ENCODE measurements at regions not wholly inside any gene's neighbourhood (a gene's known extent, or its start where the extent isn't known, plus 50 kb on each side); places are given as distances from the start of the nearest gene placed in this dataset.

DNA sequence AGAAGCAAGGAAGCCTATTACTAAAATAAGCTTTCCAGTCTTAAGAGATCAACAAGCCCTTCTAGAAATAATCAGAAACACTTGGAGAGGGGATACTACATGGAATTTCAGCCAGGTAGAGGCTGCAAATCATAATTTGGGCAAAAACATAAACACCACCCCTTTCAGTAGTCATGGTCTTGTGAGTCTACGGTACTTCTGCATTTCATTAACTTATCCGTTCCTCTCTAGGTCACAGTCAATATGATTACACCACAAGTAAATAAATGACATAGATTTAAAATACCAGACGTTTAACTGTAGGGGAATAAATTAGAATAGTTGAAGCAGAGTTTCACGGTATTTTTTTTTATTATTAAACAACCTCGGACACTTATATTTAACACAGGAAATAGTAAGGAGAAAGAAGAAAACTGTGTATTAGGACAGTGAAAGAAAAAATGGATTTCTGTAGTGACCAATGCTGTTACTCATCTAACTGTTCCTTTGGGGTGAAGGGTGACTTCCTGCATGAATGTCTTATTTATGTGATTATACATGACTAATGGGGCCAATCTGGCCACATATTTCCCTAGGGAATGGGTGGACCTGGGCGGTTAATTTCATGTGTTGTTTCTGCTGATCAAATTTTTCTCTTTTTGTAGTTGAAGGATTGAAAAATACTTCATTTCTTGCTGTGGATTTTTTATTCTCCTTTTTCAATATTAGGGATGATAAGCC, 456.6 kb upstream of the UBE2E3 start:
- peak in 1 of 2 experiments; percentile 36 for DNase-seq

DNA sequence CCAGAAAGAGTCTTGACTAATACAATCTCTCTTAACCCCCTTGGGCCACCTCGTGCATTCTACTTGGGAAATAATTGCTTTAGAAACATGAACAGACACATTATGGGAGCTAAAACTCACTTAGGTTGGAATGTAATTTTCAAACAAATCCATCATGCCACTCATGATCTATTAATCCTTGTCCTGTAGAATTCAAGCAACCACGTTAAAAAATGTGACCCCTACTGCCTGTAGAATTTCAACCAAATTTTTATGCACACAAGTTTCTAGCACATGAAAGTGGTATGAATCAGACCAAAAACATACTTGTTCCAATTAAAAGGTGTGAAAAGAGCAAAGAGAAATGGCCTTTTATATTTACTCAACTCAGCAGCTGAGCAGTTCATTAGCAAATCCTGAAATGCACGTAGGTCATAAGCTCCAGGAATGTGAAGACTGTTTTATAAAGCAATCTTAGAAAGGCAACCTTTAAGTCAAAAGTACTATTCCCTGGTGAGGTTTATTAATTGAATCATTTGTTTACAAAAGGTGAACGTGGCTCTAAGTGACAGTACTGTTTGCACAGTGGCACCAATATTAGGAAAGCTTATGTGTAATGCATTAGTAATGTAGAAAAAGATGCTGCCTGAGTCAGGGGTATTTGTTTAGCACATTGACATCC, 459.4 kb upstream of the UBE2E3 start:
- DNase-seq = no peak

DNA sequence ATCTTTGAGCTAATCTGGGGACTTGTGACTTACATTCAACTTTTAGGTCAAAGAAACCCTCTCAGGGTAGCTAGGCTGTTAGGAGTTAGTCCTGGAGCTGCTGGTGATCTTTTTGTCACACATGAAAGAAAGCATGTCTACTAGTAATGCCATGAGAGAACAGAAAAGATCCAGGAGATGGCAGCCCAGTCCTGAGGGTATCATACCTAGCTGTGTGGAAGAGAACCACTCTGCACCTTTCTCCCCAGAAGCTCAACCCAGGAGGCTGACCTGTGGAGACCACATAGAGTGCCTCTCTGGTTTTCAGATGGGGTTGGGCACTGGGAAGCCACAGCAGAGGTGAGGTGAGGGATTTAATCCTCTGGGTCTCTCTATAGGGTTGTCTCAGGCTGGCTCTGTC, 460.2 kb upstream of the UBE2E3 start:
- DNase-seq = peak in 1 of 2 experiments; percentile 11

DNA sequence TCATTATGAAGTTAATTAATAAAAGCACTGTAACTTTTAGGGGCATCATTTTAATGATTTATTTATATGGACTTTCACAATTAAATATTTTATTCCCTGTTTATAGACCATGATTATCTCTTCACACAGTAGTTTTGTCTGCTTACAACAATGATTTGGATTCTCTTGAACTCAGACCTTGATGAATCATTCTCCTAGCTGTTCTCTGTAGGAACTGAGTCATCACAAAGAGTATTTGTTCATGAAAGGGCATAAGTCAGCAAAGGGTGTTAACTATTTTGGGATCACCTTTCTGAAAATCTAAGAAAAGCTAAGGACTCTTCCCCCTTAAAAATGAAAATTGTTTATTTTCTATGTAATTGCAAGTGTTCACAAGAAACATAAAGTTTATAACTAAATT, 461.1 kb upstream of the UBE2E3 start:
- DNase-seq = peak in 1 of 2 experiments; percentile 58

DNA sequence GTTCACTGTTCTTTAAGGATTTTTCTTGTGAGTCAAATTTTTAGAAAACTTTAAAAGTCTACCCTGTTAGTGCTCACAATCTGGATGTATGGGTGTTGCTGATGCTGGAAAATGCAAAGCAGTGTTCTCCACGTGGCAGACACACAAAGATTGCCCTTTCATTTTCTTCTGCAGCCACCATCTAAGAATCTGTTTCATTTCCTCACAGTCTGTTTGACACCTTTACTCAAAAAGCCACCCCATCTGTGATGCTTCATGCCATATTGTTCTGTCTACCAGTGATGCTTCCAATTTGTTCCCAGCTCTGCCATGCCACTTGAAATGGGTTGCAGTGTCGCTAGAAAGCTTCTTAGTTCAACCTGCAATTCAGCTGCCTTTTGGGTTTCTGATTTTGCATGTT, 464.2 kb upstream of the UBE2E3 start:
- no peak for DNase-seq

DNA sequence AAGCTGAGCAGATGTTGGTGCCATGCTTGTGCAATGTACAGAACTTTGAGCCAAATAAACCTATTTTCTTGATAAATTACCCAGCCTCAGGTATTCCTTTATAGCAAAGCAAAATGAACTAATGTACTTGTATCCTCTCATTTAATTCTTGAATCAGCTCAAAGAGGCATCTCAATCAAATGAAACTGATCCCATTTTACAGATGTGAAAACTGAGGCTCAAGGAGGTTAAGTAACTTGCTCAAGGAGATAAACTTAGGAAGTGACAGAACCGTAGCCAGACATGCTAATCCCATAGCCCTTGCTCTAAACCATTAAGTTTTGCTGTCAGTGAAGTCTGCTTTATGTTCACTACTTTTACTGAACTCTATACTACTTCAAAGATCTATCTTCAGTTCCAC, 467.0 kb upstream of the UBE2E3 start:
- DNase-seq = no peak

DNA sequence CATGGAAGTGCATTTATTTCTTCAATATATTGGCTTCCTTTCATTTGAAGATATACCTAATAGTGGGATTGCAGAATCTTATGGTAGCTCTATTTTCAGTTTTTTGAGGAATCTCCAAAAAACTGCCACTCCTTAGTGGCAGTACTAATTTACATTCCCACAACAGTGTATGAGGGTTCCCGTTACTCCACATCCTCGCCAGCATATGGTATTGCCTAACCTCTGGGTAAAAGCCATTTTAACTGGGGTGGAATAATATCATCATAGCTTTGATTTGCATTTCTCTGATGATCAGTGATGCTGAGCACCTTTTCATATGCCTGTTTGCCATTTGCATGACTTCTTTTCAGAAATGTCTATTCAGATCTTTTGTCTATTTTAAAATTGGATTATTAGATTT, 471.9 kb upstream of the UBE2E3 start:
- DNase-seq = no peak

DNA sequence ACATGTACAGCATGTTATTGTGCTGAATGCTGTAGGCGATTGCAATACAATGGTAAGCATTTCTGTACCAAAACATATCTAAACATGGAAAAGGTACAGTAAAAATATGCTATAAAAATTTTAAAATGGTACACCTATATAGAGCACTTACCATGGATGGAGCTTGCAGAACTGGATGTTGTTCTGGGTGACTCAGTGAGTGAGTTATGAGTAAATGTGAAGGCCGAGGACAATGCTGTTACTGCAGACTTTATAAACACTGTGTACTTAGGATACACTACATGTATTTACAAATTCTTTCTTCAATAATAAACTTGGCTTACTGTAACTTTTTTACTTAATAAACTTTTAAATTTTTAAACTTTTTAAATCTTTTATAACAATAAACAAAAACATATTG, 473.4 kb upstream of the UBE2E3 start:
- DNase-seq = no peak

DNA sequence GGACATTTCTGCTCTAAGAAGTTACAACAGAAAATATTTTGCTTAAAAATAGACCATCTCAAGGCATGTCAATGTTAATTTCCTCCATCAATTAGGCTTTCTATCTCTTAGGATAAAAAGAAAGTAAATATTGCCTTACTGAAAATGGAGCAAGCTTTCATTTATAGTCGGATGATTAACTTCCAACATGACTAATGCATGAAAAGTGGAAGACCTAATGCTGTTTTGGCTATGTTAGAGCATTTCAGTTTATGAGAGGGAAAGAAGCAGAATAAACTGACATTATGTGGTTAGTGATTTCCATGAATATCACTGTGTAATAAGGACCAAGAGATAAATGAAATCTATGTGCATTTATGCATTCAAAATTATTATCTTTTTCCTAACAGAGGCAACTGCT, 475.2 kb upstream of the UBE2E3 start:
- no peak for DNase-seq

DNA sequence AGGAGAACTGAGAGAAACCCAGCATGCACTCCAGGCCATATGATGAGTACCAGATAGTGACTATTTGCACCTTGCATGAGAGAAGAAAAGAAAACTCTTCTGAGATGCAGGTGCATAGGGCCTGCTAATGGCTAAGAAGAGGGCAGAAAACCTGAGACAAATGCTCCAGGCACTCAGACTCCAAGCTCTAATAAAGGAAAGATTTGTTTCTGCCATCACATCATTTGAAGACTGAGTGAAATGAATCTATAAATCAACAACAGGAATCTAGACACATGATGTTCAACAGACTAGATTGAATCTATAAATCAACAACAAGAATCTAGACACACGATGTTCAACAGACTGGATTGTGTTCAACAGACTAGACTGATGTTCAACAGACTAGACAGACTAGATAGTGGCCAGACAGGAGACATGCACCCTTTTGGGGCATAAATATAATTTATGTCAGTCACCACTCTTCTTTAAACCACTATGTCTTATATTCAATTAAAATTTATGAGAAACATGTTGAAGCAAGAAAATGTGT, 482.7 kb upstream of the UBE2E3 start:
- DNase-seq = no peak

DNA sequence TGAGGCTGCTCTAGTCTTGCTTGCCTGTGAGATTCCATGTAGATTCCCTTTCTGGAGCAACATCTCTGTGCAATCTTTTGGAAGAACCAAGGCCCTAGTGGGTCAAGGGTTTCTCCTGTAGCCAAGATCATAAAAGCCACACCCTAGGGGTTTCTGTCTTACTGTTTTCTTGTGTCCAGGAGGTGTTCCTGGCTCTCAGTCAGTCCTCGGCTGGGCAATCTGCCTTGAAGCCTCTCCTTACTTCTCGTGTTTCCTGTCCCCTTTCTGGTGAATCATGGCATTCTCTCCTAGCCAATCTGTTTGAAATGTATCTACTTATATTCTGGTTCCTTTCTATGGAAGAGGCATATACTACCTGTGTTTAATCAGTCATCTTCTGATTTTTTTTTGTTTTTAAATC, 484.8 kb upstream of the UBE2E3 start:
- no peak for DNase-seq

DNA sequence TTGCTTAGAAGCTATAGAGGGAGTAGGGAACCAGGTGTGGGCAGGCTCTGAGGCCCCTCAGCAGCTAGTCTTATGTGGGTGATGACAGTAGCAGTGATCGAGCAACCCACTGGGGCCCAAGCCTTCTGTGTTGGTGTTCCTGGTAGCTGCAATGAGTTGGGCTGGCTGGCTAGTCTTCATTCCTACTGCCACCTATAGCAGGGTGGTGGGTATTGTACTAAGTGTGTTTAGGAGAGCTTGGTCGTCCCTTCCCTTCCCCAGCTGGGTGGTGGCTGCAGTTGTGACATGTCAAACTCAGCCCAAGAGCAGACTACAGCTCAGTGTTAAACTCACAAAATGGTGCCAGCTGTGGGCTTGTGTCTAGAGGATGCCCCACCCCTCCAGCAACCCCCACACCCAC, 486.1 kb upstream of the UBE2E3 start:
- DNase-seq = no peak

DNA sequence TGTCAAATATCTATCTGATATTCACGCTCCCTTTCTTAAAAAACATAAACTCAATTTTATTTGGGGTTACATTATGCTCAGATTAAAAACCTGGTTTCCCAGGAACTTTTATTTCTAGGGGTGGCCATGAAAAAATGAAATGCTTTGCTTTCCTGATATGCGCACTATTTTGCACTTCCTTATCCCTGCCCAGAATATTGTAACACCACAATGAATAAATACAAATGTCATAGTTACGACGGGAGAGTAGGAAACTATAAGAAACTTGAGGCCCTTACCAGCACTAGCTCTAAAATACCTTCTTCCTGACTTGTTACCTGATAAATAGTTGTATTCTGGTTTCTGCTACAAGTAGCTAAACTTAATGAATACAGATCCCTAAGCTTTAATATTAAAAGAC, 475.6 kb upstream of the CWC22 start:
- DNase-seq = no peak

DNA sequence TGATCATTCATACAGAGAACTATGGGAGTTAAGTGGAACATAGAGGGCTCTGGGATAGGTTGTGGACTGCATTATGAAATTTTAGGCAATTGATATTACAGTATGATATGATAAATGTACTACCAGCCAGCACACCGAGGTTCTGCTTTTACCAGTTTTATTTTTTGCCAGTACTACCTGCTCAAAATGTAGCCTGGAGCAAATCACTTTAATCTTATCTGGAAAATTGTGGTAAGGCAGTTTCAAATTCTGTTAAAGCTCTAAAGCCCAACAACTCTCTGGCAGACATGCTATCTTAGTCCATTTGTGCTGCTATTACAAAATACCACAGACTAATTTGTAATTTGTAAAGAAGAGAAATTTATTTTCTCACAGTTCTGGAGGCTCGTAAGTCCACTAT, 474.9 kb upstream of the CWC22 start:
- no peak for DNase-seq

DNA sequence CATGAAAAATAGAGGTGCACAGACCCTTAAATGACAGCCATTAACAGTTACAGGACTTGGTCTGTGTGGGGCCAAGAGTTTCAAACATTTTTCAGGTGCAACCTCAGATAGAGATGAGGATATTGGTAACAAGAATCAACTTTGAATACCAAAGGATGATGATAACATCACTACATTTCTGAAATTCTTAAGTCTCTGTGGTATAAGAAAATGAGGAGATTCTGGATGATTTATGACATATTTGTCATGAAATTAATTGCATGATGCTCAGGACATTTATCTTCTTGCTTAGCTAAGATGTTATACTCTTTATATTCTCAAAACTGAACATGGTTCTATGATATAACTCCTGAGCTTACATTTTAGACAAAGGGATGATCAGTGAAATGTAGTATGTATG, 471.8 kb upstream of the CWC22 start:
- DNase-seq = no peak

DNA sequence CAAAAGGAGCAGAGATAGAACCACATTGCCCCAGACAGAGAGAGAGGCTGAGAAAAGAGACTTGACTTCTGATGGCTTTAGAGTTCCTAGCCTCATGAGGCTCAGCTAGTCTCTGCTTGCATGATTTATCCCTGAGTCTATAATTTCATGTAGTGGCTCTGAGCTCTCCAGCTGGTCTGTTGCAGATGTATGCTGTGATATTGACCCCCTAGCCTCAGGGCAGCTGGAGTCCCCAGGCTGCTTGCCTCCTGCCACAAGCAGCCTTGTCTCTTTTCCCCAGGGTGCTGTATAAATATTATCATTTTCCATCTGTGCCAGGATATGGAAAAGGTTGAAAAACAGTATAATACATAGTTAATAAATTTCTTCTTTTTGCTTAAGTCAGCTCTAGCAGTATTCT, 467.6 kb upstream of the CWC22 start:
- no peak for DNase-seq

DNA sequence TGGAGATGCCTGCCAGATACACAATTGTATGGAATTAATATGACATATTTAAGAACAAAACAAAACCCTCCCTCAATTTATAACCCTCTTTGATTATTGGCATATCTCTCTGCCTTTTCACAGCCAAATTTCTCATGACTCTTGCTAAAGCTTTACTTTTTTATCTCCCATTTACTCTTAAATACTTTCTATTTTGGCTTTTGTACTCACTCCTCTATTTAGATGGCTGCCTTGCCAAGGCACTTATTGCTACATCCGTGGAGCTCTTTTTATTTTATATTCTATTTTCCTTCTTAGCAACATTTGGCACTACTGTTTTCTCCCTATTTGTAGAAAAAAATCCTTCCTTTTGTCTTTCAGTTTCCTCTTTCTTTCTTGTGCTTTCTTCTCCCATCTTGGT, 466.4 kb upstream of the CWC22 start:
- DNase-seq = no peak

DNA sequence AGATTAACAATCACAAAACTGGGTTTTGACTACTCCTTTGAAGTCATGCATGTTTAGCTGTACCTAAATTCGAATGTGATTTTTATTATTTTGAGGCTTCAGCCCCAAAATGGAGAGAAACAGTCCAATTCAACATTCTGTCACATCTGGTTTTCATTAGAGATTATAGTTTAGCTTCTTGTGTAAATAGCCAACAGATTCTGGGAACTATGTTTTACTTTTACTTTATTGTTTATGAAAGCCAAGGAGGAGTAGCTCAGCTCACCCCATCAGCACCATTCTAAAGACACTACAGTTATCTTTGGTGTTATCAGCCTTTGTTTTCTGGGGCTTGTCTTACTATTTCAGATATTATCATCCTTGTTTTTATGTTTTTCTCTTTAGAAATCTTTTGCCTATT, 465.0 kb upstream of the CWC22 start:
- DNase-seq = no peak

DNA sequence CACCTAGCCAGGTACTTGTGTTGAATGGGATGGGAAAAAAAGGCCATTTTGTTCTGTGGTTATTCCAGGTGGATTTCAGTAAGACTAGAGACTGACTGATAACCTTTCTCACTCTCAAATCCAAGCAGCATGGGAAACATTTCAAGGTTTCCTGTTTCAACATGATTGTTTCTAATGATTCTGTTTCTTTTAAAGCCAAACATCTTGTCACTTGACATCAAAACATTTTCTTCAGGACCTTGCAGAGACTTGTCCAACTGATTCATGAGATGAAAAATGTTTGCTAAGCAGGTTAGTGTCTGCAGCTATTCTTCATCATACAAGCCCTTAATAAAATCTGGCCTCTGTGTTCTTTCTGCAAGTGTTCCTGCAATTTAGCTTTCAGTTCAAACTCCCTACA, 456.5 kb upstream of the CWC22 start:
- DNase-seq = no peak

DNA sequence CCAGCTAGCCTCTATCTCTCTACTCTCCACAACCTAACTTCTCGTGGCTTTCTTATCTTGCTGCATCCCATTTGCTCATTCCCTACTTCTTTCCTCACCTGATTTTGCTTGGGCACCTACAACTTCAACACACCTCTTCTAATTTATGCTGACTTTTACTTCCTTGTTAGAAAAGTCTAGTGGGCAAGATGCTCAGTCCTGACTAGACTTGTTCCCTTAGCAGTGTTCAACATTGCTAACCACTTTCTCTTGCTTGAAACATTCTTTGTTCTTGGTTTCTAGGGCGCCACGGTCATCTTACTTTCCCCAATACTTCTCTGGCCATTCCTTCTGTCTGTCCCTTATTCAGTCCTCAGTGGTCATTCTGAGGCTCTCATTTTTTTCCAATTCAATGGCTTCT, 454.7 kb upstream of the CWC22 start:
- no peak for DNase-seq

DNA sequence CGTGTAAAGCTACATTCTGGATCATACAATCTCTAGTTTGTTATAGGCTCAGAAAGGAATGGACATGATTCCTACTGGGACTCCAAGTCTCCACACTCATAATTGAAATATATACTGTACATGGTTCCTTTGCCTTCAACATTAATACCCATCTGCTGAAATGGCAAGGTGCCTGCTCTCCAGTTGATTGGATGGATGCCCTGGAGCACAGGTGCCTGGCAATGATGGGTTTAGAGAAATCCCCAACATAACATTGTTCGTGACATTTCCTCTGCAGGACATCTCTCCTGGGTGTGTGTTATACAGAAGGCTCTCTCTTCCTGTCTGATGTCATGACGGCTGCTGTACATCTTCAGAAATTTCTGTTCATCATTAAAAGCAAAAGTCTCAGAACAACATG, 449.7 kb upstream of the CWC22 start:
- no peak for DNase-seq

DNA sequence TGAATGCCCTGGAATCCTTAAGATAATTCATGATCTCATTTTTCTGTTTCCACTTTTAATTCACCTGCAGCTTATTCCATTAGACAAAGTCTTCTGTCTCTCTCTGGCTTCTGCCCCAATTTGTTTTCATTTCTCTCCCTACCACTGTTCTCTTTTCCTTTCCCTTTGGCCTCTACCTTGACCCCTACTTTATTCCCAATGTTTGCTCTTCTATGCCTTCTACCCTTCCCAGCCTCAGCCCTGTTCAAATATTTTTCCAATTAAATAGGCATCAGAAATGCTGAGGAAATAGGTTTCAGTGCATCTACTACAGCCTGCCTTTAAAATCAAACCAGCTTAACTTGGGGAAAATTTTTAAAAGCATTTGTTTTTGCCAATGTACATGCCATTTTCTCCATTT, 443.7 kb upstream of the CWC22 start:
- DNase-seq = no peak

DNA sequence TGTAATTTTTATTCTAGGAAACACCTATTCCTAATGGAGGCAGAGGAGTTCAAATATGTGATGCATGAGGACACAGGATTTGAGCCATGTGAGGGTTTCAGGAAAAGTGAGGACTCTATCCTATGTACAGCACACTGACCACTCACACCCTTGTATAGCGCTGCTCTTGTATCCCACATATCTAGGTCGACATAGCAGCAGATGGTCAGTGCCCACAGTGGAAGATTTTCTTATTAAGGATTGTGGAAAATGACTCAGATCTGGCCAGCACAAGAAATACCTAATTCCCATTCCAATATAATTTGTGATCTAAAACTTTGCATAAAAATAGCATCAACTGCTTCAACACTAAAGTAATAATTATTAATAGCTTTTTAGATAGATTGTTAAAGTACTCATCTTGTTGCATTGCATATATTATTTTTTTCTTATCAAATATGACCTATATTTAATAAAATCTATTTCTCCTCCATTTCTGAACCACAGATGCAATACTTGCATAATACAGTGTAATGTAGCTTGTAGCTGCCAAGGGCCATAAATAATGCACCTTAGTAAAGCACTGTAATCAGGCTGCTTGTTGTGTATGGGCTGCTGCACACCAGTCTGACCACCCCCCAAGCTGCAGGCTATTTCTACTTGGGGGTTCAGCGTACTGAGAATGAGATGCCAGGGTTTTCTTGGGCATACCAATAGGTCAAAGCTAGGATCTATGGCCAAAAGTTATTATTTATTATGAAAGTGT, 442.2 kb upstream of the CWC22 start:
- DNase-seq = no peak

DNA sequence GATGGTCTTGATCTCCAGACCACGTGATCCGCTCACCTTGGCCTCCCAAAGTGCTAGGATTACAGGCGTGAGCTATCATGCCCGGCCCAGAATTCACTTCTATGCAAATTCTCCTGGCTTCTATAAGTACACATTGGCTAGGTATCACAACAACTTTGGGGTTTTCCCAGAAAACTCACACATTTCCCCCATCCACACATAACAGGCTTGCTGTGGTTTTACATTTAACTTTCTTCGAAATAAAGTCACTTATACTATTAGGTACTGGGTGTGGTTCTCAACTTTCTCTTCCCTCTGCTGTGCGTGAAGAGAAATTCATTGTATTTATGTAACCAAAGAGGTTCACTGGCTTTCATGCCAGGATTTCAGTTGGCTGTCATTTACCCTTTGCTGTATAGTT, 439.4 kb upstream of the CWC22 start:
- DNase-seq = no peak

All from SW 1271 (cell line).